Thyroid gland (tissue), 4 donors: ENCODE measurements at regions not wholly inside any gene's neighbourhood (a gene's known extent, or its start where the extent isn't known, plus 50 kb on each side); places are given as distances from the start of the nearest gene placed in this dataset.

Experiments
- CTCF ChIP-seq, 6 experiments: fragments of 200-600 bp in 3 of 6; fragments of 450-650 bp in 3 of 6; sonication (generic) in 3 of 6; IDR thresholded peaks; one replicate each; pipeline ENCODE4 v1.5.1; 2016 to 2019; ENCODE audit warnings: antibody characterized with exemption in 6 of 6, mild to moderate bottlenecking in 2 of 6, inconsistent platforms in 1 of 6, moderate library complexity in 1 of 6
- POLR2A ChIP-seq, 2 donors: fragments of 450-650 bp; IDR thresholded peaks; one replicate each; pipeline ENCODE4 v1.6.1; 2017; ENCODE audit warnings: antibody characterized with exemption in 2 of 2, mild to moderate bottlenecking in 2 of 2, moderate library complexity in 1 of 2

- TF ChIP-seq POLR2A (IDR thresholded peaks at IDR 0.05) (no peak), CTCF (IDR thresholded peaks at IDR 0.05) (no peak)
Observed at GRCh38 chr5:89133129-89133528, 250.1 kb upstream of the MEF2C start.
